CD4-positive, alpha-beta T cell treated with Interleukin-1 beta for 1 hour (primary cell): ENCODE measurements at regions not wholly inside any gene's neighbourhood (a gene's known extent, or its start where the extent isn't known, plus 50 kb on each side); places are given as distances from the start of the nearest gene placed in this dataset.
"Not testable (repeated sequence)": the region's sequence is repeated elsewhere in the genome, so short reads cannot be mapped to it uniquely, and the experiment has no call there.

ENCODE experiments used
- DNase-seq, 2 donors: peaks; one replicate each; pipeline ENCODE4 v3.0.0-alpha.2; 2020 to 2022

- DNase-seq: no peak
These were observed 484.7 kb downstream of the PCDH7 start for GRCh38 chr4:31204874-31205273.

- DNase-seq: no peak
These were observed 500.8 kb downstream of the PCDH7 start for GRCh38 chr4:31220921-31221320.

DNA sequence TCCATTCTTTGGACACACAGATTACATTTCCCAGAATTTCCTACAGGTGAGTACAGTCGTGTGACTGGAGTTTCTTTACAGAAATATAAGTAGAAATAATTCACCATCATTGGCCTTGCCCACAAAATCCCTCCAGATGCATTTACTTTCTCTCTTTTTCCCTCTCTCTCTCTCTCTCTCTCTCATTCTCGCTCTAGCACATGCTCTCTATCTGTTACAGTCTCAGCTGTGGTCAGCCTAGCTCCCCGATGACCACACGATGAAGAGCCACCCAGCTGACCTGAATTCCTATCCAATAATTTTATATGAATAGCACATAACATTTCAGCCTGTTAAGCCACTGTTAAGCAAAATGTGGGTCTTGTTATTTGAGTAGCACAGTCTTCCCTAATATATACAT lies 507.9 kb downstream of the PCDH7 start:
- DNase-seq: no peak

DNA sequence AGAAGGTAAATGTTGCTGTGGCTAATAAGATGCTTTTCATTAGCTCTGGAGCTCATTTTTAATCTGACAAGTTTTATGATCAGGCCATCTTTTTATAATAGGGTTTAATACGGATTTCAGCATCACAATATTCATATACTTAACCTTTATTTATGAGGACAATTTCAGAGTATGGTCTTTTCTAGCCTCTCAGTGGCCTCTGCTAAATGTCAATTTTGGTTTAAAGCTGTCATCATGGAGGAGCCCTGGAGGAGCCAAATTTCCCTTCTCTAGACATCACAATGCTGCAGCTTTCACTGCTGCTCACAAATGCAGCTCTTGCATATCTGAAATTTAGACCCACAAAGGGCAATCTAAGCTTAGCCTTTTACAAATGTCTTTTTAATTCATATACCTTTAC lies 510.4 kb downstream of the PCDH7 start:
- no peak for DNase-seq

DNA sequence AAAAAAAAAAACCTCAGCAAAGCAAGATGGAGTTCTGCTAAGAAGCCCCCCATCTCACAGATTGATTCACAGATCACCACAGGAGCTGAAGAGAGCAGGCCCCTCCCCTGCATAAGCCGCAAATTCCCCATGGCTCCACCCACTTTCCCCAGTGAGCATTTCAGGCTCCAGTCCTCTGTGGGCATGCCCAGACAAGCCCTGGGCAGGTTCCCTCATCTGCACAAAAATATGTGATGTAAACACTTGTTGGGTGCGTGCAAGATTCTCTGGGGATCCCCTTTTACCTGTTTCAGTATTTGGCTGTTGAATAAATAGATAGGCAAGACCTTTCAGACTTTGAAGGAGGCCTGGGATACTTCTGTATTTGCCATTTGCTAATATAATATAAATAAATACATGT lies 514.3 kb downstream of the PCDH7 start:
- DNase-seq: no peak

- DNase-seq: no peak
These were observed 514.7 kb downstream of the PCDH7 start for GRCh38 chr4:31234901-31235300.

DNA sequence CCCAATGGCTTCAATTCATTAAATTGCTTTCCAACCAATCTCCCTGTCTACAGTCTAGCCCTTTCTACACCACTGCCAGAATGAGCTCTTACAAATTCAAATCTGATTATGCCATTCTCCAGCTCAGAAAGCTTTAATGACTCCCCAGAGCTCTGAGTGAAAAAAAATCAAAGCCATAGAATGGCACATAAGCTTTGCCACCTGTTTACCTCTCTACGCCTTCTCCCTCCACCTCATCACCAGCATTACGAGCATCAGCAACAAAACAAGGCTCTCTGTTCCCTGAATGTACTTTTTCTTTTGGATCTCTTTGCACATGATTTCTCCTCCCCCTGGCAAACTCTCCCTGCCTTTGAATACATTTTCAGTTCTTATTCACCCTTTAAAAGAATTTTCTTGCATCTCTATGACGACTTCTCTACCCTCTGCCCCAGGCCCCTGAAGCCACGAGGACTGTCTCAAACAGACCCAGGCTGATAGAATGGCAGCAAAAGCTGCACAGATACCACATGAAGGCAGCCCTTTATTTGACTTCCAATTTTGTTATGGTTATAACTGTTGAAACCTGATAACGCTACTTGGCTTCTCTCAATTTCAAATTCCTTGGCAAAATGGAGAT lies 516.0 kb downstream of the PCDH7 start:
- no peak for DNase-seq

GRCh38 chr4:31236639-31237173 lies 516.5 kb downstream of the PCDH7 start:
- no peak for DNase-seq

DNA sequence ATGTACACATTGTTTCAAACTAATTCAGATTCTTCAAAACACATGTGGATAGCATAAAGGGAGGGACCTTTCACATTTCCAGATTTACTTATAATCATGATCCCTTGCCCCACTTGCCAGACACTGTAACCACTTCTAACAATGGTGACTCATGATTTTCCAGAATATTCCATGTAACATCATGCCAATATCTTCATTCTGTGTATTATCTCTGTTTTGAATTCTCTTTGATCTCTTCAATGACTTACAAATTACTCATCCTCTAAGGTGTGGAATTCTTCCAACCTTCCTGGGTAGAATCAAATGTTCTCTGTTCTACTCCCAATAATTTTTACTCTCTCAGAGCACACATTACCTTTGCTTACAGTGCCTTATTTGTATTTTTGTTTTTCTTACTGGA lies 517.1 kb downstream of the PCDH7 start:
- no peak for DNase-seq

DNA sequence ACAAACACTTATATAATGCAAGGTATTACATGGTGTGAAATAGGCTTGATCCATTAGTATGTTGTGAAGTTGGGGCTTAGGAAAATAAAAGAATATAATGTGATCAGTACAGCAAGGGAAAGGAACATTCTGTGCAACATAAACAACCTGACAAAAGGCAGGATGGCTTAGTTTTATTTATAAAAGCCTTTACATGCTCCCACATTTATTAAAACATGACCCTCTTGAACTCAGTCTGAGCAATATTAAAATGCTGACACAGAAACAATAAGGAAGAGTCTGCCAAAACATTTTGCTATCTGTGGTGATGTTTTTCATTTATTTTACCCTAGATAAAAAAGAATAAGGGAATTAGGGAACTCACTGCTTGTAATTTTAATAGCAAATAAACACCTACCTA lies 519.7 kb downstream of the PCDH7 start:
- no peak for DNase-seq

- DNase-seq: no peak
These were observed 521.4 kb downstream of the PCDH7 start for GRCh38 chr4:31241504-31242106.

DNA sequence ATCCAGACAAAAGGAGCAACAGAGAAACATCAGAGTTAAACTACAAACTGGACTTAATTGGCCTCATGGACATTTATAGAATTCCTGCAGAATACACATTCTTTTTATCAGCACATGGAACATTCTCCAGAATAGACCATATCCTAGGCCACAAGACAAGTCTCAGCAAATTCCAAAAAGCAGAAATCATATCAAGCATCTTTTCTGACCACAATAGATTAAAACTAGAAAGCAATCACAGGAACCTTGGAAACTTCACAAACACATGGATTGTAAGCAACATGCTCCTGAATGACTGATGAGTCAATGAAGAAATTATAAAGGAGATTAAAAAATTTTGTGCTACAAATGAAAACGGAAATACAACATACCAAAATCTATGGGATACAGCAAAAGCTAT lies 526.7 kb downstream of the PCDH7 start:
- DNase-seq: no peak

DNA sequence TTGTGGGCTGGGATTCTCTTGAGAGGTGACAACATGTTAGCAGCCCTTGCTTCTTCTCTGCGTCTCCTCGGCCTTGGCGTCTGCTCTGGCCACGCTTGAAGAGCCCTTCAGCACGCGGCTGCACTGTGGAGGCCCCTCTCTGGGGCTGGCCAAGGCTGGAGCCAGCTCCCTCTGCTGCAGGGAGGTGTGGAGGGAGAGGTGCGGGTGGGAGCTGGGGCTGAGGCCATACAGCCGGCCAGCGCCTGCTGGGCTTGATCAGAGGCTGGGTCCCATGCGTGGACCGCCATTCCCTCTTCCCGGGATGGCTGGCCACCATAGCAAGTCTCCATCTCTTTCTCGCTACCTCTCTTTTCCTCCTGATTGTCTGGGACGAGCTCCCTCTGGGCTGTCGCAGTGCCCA lies 539.0 kb downstream of the PCDH7 start:
- DNase-seq: no peak

DNA sequence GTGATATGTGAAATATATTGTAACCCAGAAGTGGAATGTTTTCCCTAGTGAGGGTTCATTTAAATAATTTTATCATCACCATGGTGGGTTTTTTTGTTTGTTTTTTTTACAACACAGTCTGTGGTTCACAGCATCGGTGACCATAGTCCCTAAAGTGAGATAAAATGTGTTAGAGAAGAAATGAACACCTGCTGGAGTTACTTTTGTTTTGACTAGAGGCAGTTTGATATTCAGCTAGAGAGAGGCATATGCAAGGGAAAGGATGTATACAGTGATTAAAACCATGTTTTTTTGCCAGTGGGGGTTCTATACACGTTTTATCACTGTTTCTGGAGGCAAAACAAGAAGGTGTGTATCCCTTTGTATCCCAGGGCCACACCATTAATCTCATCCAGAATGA lies 541.5 kb downstream of the PCDH7 start:
- DNase-seq: no peak

GRCh38 chr4:31266094-31266493 lies 545.9 kb downstream of the PCDH7 start:
- DNase-seq: not testable (repeated sequence)

- no peak for DNase-seq
These were observed 552.3 kb downstream of the PCDH7 start for GRCh38 chr4:31272331-31273061.

DNA sequence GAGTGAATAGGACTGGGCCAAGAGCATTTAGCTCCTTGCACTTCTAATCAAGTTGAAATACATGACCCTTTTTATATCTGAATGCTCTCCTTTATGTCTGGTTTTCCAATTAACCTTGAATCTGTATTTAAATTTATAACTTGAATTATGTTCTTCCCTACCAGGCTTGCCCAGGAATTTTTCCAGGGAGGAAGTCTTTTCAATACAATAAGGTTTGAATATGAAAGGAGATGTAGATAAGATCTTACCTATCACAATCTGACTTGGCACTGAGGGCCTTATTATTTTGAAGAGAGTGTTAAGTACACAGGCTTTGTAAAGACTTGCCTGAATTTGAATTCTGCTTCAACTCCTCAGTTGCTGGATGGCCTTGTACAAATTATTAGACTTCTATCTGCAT lies 555.7 kb downstream of the PCDH7 start:
- no peak for DNase-seq

DNA sequence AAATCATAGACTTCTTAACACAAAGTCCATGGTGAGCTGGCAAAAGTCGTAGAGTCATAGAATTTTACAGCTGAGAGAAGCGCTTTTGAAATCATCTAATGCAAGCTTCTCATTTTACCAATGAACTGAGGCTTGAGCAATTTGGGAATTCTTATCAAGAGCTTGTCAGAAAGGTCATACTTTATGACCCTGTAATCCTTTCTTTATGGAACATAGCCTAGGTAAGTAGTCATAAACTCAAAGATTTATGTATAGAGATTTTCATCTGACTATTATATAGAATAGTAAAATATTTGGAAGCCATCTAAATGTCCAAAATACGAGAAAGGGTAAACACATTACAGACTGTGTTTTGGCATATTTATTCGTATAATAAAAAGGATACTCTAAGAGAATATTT lies 563.5 kb downstream of the PCDH7 start:
- DNase-seq: no peak

DNA sequence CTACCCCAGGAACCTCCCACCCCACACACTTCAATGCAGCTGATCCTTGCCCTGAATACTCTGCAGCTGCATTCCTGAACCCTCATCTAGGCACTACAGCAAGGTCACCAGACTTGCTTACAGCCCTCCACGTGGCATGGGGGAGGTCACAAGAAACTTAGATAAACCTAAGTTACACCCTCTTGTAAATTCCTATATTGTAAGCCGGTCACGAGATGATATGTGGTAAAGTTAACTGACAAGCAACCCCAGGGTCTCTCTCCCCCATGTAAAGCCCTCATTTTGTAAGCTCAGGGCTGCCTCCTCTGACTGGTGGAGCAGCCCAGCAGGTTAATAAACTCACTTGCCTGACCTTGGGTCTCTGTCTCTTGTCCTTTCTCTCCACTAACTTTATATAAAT lies 570.7 kb downstream of the PCDH7 start:
- no peak for DNase-seq

DNA sequence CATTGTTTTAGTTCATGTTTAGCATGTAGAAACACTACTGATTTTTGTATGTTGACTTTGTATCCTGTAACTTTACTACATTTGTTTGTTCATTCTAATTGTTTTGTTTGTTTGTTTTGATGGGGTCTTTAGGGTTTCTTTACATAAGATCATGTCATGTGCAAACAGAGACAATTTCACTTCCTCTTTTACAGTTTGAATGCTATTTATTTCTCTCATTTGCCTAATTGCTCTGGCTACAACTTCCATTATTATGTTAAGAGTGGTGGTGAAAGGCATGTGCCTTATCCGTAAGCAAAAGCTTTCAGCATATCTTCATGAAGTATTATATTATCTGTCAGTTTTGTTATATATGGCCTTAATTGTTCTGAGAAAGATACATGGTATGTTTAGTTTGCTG lies 571.1 kb downstream of the PCDH7 start:
- no peak for DNase-seq

- DNase-seq: no peak
These were observed 574.7 kb downstream of the PCDH7 start for GRCh38 chr4:31294655-31295480.

GRCh38 chr4:31298737-31299136 lies 578.6 kb downstream of the PCDH7 start:
- DNase-seq: no peak

DNA sequence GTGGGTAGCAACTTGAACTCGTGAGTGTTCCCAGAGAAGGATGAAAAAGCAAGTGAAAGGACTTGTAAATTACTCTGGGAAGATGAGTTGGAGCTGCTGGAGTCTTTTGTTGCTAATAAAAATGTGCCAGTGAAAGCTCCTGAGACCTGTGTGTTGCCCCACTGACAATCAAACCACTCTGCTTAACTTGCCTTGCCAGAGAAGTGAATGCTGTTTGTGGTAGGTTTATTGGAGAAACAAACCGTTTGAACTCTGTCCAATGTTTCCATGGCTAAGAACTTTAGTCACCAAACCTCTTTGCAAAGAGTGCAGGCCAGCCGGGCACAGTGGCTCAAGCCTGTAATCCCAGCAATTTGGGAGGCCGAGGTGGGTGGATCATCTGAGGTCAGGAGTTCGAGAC lies 586.9 kb downstream of the PCDH7 start:
- no peak for DNase-seq
